Mucosa of descending colon (tissue), 3 donors: ENCODE measurements at regions not wholly inside any gene's neighbourhood (a gene's known extent, or its start where the extent isn't known, plus 50 kb on each side); places are given as distances from the start of the nearest gene placed in this dataset.
A peak's percentile ranks its signal among the peaks of the same experiment; 100 is the strongest.
"Not testable (repeated sequence)": the region's sequence is repeated elsewhere in the genome, so short reads cannot be mapped to it uniquely, and the experiment has no call there.

Source experiments
- ATAC-seq: fragments of 200-7000 bp; cut with Tn5 transposase; one replicate; pipeline ENCODE4 v1.9.1; 2020; ENCODE audit warnings: mild to moderate bottlenecking, moderate library complexity
- DNase-seq, 3 donors: peaks; one replicate each; pipeline ENCODE4 v3.0.0-alpha.2; 2020
- H3K36me3 ChIP-seq: fragments of 200-600 bp; one replicate; pipeline ENCODE4 v1.8.0; 2021; ENCODE audit warnings: low read depth, mild to moderate bottlenecking
- H3K4me1 ChIP-seq: fragments of 200-600 bp; one replicate; pipeline ENCODE4 v1.8.0; 2021; ENCODE audit warnings: low read depth, mild to moderate bottlenecking
- H3K4me3 ChIP-seq: fragments of 200-600 bp; one replicate; pipeline ENCODE4 v1.8.0; 2021; ENCODE audit warnings: mild to moderate bottlenecking
- H3K9me3 ChIP-seq: fragments of 200-600 bp; one replicate; pipeline ENCODE4 v1.8.0; 2021; ENCODE audit warnings: mild to moderate bottlenecking
- intact Hi-C, 2 donors: fragments of 100-400 bp; cut with DNase I in 1 of 2; cut with micrococcal nuclease in 1 of 2; formaldehyde crosslinking; loops; one replicate each; pipeline versions ENCODE4 v1.11.0 to v1.11.1; 2022; cut with DNase I, micrococcal nuclease
- TF ChIP-seq, protein P1 (sequence below): fragments of 200-600 bp; IDR thresholded peaks from one replicate; pipeline ENCODE4 v1.8.0; 2022; ENCODE audit warnings: antibody characterized with exemption, mild to moderate bottlenecking
- donor health status: DM: no; HTN: no; CAD: no; lungs with moderate emphysema.
- donor health status: DM: no; HTN: no; CAD: no.
- donor health status: DM: no; HTN: yes; CAD: no.

DNA sequence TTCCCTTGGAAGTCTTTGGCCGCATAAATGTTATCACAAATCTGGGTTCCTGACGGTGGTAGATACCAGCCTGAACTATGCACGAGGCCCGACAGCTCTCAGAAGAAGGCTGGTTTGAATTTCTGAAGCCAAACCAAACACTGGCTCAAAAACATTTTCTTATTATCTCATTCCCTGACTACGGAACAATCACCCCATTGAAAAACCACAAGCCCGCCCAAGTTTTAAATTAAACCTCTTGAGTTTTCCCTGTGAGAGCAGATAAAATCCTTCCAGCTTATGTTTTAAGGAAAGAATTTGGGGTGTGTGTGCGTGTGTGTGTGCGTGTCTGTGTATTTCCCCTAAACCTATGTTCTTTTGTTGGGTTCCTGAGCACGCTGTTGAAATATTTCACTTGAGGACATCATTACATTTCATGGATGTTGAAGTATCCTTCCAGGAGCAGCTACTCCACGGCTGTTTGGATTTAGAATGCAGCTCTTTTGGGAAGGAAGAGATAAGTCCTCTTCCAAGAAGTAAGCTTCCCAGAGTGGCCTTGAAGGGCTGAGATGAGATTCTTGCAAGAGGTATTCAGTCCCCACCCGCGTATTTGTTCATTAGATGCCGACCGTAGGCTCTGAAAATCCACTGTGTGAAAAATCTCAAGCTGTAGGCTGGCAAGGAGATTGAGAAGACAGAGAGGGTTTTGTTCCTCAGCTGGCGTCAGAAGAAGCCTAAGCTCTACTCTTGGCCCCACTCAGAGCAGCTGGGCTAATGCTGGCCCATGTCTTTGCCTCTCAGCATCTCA is 131.0 kb upstream of the NCOR2 start:
- Histone ChIP-seq H3K36me3 (no peaks in the 10 kb centered on the region), H3K4me1 (no peaks in the 10 kb centered on the region), H3K4me3 (no peak overlapping the region), H3K9me3 (no peaks in the 10 kb centered on the region)
- no peak for DNase-seq
- no peak for ATAC-seq
- TF ChIP-seq, protein P1, sequence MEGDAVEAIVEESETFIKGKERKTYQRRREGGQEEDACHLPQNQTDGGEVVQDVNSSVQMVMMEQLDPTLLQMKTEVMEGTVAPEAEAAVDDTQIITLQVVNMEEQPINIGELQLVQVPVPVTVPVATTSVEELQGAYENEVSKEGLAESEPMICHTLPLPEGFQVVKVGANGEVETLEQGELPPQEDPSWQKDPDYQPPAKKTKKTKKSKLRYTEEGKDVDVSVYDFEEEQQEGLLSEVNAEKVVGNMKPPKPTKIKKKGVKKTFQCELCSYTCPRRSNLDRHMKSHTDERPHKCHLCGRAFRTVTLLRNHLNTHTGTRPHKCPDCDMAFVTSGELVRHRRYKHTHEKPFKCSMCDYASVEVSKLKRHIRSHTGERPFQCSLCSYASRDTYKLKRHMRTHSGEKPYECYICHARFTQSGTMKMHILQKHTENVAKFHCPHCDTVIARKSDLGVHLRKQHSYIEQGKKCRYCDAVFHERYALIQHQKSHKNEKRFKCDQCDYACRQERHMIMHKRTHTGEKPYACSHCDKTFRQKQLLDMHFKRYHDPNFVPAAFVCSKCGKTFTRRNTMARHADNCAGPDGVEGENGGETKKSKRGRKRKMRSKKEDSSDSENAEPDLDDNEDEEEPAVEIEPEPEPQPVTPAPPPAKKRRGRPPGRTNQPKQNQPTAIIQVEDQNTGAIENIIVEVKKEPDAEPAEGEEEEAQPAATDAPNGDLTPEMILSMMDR, result no peak
- intact Hi-C loops, result no loop called here

DNA sequence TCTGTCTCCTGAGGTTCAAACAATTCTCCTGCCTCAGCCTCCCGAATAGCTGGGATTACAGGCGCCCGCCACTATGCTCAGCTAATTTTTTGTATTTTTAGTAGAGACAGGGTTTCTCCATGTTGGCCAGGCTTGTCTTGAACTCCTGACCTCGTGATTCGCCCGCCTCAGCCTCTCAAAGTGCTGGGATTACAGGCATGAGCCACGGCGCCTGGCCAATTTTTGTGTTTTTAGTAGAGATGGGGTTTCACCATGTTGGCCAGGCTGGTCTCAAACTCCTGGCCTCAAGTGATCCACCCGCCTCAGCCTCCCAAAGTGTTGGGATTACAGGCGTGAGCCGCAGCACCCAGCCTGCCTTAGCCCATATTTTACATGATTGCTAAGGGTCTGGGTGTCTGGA is 130.3 kb upstream of the NCOR2 start:
- not testable (repeated sequence) for DNase-seq

DNA sequence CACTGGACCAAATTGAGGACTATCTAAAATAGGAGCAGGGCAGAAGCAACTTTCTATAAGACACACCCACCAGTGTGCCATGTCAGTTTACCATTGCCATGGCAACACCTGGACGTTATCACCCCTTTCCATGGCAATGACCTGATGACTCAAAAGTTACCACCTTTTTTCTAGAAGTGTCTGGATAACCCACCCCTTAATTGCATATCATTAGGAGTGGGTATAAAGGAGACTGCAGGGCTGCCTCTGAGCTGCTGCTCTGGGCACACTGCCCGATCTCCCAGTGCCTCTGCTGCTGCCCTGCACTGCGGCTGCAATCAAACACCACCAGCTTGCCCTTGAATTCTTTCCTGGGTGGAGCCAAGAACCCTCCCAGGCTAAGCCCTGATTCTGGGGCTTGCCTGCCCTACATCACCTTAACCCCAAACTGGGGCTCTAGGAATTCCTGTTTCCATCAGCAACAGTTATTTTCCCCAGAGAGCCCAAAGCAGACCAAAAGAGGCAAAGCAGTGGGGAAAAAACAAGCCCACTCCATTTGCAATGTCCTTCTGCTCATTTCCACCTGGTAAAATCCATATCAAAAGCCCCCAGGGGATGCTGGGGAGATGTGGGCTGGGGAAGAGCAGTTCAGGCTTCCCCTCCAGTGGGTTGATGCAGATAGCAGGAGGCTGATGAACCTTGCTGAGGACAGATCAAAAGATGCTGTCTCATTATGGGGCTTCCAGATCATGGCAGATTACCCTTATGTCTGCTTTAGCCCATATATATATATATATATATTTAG is 129.5 kb upstream of the NCOR2 start:
- DNase-seq (no peak), ATAC-seq (peak; percentile 71)
- Histone ChIP-seq H3K4me3 (no peak overlapping the region), H3K36me3 (no peaks in the 10 kb centered on the region), H3K9me3 (peaks cover 4% of the 10 kb centered on the region), H3K4me1 (no peaks in the 10 kb centered on the region)
- TF ChIP-seq, protein P1, result no peak
- intact Hi-C loops, result no loop called here

More for the DNA sequence above, 130.3 kb upstream of the NCOR2 start:
- H3K9me3 ChIP-seq, H3K4me1 ChIP-seq, H3K4me3 ChIP-seq, H3K36me3 ChIP-seq, ATAC-seq, intact Hi-C loops: not testable (repeated sequence)

DNA sequence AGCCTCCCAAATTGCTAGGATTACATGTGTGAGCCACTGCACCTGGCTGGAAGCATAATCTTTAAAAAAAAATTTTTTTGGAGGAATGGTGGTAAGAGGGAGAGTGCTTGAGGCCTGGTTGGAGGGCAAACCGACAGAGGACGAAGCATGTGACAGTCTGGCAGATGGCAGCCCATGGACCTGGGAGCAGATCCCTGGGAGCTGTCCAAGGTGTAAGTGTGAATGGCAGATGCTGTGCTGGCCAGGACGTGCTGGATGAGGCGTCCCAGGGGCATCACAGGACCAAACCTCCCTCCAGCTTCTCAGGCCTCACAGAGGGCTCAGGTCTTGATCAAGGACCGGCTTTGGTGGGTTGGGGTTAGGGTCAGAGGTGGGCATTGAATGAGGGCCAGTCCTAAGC is 128.4 kb upstream of the NCOR2 start:
- TF ChIP-seq, protein P1, result no peak
- Histone ChIP-seq H3K36me3 (no peaks in the 10 kb centered on the region), H3K9me3 (peaks cover 4% of the 10 kb centered on the region), H3K4me3 (no peak overlapping the region), H3K4me1 (no peaks in the 10 kb centered on the region)
- intact Hi-C loops, result no loop called here
- peak; percentile 25 for ATAC-seq
- DNase-seq, result no peak

DNA sequence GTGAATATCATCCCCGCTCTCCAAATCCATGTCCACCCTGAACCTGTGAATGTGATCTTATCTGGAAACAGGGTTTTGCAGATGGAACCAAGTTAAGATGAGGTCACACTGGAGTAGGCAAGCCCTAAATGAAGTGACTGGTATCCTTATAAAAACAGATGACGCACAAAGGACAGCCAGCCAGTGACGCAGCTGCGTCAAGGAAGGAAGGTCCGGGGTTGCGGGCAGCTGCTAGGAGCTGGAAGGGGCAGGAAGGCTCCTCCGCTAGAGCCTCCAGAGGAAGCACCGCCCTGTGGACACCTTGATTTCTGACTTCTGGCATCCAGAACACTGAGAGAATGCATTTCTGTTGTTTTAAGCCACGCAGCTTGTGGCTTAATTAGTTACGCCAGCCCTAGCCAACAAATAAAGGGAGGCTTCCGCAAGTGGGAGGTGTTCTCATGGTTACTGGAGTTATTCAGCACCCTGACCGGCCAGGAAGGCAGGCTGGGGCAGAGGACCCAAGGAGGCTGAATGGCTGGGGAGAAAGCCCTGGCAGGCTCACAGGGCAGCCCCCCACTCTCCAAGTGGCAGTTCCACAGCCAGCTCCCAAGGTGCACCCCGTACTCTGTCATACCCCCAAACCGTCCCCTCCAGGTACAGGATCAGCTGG is 127.6 kb upstream of the NCOR2 start:
- Histone ChIP-seq H3K4me3 (no peak overlapping the region), H3K36me3 (no peaks in the 10 kb centered on the region), H3K4me1 (no peaks in the 10 kb centered on the region), H3K9me3 (peaks cover 4% of the 10 kb centered on the region)
- DNase-seq (no peak), ATAC-seq (peak; percentile 26)
- TF ChIP-seq, protein P1, result no peak
- intact Hi-C loops, result no loop called here

DNA sequence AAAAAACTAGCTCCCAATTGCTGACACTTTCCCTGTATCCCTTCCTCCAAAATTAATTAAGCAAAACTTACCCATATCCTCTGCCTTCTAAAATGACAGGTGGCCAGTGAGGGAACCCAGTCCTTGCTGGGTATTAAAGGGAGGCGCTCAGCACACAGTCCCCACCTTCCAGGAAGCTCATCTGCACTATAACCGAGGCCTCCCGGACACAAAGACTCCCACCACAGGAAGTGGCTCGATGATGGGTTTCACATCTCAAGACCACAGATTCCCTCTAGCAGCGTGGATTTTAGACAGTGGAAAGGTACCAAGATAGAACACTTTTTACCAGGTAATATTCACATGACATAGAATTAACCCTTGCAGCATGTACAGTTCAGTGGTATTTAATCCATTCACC is 126.8 kb upstream of the NCOR2 start:
- intact Hi-C loops, result no loop called here
- DNase-seq (no peak), ATAC-seq (peak; percentile 19)
- H3K9me3 ChIP-seq, result peaks cover 4% of the 10 kb centered on the region
- H3K4me3 ChIP-seq, result no peak overlapping the region
- TF ChIP-seq, protein P1, result no peak
- no peaks in the 10 kb centered on the region for H3K36me3 ChIP-seq
- no peaks in the 10 kb centered on the region for H3K4me1 ChIP-seq
